ENCODE measurements at regions not wholly inside any gene's neighbourhood (a gene's known extent, or its start where the extent isn't known, plus 50 kb on each side); places are given as distances from the start of the nearest gene placed in this dataset.

DNA sequence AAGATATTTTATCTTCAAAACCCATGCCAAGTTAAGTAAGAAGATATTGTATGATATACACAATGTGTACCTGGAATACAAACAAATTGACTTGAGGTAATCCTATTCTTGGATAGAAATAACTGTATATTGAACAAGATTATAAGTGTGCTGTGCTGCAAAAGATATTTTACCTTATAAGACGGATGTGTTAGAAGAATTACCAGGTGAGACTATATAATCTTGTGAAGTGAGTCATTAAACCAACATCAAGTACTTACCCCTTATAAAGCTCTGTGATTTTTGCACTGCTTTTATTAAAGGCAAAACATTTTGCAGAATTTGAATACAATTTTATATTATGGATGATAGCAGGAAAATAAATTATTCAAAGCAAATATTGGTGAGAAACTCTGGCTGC lies 570.0 kb downstream of the MMUT start:
- DNase-seq: no peak

DNA sequence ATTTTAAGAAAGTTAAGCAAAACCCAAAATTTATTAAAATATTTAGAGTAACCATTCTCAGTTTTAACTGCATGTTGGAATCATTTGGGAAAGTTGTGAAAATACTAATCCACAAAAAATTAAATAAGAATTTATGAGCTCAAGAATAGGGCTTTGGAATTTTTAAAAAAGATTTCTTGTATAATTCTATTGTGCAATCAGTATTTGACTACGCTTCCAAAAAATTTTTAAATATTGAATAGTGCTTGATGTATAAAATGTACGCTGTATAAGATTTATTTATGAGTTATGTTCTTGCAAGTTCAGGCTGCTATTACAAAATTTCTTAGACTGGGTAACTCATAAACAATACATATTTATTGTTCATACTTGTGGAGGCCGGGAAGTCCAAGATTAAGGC lies 571.7 kb downstream of the MMUT start:
- no peak for DNase-seq

DNA sequence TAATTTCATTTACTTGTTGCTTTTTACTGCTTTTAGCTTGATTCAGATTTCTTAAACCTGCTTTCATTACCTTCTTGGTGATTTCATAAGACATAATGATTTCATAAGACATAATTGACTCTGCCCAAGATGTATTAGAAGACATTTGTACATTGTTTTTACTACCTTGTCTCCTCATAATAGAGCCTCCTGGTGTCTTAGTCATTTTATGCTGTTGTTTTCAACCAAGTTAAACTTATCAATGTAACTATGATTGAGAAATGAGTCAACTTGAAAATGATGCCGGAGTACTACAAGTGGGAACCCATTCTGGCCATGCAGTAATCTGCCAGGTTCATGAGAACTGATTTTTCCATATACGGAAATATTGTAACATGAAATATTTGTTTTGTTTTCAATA lies 573.6 kb downstream of the MMUT start:
- DNase-seq: no peak

DNA sequence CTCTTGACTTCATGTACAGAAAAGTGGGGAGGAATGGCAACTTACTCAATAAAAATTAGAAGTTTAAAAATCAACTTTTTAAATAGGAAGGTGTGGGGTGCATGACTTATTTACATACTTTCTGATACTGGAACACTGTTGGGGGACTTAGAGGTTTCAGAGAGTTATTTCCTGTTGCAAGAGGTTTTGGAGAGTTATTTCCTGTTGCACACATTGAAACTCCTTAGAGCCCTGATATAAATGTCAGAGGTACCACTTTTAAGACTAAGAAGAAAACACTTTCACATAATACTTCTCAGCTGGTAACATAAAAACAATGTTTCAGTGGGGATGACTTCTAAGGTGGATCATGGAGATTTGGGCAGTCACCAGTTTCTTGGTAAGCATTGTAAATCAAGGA lies 579.9 kb downstream of the MMUT start:
- no peak for DNase-seq

DNA sequence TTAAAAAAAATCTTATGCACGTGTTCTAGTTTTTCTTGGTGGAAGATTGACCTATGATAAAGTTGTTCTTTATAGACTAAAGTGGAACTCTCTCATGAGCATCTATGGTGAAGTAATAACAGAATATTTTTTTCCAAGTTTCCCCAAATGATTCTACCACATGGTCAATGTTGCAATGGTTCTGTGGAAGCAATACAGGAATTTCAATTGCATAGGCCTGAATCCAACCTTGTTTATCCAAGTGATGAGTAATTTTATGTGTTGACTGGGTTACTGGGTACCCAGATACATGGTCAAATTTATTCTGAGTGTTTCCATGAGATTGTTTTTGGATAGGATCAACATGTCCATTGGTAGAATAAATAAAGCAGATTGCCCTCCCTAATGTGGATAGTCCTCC lies 581.5 kb downstream of the MMUT start:
- no peak for DNase-seq

DNA sequence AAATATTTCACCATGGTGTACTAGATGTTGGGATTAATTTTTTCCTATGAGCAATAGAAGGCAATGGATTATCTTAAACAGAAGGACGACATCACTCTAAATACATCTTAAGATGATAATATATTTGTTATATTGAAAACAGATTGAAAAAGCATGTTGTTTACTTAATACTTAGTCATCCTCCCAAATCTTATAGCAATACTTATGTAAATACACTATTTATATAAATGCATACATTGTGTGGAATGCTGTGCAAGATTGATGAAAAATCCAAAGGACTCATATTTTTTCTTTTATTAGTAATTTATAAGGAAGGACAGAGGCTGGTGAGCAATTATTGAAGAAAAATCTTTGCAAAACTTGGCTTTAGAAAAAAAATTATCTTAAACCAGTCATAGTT lies 593.5 kb downstream of the MMUT start:
- no peak for DNase-seq

DNA sequence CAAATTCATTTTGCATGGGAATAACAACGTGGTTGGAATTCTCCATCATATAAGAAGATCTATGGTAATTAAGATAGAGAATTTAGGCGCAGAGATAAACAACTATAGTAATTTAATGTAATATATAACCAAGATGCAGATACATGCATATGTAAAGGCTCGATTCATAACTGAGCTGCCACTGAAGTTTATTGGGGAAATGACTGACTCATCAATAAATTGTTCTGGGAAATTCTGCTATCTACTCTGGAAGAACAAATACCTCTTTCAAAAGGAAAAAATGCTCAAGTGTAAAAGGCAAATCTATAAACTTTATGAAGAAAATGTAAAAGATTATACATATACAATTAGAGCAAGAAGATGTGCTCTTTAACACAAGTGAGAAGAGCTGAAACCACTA lies 596.4 kb downstream of the MMUT start:
- no peak for DNase-seq

DNA sequence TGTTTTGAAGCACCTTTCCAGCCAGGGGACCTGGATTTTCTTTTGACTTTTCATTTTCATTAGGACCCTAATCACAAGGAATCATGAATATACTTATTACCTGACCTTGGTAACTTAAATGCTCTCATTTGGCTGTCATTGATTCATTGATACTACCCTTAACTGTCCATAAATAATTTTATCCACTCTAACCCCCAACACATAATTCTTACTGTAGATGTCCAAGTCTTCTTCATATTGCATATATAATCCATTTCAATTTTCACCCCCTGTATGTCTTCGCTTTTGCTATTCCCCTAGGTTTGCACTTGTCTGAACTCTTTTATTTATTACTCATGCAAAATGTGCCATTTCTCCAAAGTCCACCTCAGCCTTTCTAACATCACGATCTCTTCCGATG lies 602.9 kb downstream of the MMUT start:
- no peak for DNase-seq

DNA sequence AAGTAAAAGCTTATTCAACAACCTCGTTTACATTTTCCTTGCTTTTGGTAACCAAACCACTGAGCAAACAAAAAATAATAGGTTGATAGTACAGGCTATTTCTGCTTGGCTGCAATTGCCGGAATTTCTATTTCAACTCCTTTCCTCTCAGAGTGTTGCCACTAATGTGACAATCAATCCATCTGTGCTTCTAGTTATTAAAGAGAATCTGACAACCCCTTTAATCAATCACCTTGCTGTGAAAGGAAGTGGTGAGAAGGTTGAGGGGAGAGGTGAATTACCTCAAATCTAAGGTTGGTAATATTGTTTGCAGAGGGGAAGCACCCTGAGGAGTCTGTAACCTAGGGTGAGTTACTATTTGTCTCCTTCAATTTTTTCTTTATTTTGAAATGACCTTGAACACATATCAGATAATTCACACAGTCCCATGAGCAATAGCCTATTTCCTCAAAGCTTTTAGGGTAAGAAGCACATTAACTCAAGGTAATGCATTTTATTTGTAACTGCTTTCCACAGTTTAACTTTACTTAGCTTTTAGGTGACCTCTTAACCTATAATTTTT lies 603.4 kb downstream of the MMUT start:
- DNase-seq: no peak

DNA sequence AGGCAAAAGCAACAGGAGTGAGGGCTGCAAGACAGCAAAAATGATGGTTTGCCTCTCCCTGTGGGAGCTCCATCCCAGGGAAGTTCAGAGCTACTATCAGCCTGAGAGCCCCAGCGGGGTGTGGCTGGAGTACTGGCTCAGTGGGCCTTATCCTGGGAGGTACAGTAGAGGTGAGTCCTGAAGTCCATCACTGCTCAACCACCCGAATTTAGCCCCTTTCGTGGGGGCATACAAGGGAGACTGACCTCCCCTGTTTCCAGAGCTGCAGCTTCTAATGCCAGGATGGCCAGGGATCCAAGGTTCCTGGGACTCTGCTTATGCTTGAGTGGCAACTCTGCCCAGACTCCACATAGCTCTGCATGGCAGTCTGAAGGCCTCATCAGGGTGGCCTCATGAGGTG lies 617.8 kb downstream of the MMUT start:
- no peak for DNase-seq

DNA sequence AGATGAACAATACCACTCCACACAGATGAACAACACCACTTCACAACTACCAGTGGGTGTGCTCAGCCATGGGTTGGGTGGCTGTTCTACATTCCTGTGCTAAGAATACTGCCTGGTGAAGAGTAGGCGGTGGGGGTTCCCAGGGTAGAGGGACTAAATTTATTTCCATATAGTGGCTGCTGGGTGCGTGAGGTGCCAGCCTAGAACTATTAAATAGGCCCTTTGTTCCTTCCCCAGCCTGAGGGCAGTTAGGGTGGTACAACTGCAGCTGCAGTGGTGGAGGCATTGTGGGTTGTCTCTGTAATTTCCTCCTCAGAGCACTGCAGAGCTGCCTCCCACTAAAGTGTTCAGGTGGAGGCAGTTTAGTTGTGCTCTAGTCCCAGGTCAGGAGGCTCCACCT lies 618.4 kb downstream of the MMUT start:
- no peak for DNase-seq

DNA sequence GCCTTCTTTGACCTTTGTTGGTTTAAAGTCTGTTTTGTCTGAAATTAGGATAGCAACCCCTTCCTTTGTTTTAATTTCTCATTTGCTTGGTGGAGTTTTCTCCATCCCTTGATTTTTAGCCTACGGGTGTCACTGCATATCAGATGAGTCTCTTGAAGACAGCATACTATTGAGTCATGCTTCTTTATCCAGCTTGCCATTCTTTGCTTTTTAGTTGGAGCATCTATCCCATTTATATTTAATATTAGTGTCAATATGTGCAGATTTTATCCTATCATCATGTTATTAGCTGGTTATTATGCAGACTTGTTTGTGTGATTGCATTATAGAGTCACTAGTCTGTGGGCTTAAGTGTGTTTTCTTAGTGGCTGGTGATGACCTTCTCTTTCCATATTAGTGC lies 622.2 kb downstream of the MMUT start:
- DNase-seq: no peak

DNA sequence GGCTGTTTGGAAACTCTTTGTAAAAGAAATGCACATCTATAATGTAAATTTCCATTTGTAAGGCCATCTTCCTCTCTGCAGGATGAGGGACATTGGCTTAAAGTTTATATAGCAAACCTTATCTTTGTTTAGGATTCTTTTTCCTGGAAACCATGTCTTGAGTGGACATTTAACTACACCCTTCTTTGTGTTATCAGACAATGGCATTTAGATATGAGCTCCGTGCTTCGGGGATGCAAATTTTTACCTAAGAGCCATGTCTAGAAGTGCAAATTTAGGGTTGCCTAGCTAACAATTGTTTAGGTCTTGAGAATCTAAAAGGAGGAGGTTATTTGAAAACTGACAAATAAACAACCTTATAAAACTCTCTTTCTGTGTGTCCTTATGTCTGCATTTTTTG lies 623.8 kb downstream of the MMUT start:
- DNase-seq: no peak

DNA sequence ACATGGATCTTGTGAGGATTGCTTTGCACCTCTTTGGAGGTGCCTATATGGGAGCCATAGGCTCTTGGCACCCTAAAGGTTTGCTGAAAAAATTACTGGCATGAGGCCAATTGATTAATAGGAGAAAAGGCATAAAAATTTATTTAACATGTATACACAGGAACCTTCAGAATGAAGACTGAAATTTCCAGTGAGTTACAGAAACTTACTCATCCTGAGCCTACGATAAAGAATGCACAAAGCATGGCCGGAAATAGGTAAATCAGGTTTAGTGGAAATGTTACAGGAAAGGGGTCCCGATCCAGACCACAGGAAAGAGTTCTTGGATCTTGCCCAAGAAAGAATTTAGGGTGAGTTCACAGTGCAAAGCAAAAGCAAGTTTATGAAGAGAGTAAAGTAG lies 625.3 kb downstream of the MMUT start:
- DNase-seq: no peak

DNA sequence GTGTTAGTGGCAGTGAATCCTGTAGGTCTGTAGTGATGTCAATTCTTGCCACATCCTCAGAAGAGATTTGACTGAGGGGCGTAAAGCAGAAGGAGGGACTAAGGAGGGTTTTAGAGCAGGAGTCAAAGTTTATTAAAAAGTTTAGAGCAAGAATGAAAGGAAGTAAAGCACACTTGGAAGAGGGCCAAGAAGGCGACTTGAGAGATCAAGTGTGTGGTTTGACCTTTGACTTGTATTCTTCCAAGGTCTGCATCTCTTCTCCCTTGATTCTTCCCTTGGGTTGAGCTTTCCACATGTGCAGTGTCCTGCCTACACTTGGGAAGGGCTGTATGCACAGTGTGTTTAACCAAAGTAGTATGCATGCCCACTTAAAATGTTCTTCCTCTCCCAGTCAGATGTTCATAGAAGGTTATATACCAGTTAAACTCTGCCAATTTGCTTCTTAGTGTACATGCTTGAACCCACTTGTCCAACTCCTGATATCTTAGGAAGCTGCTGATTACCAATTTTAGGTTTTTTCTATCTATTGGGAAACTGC lies 627.6 kb downstream of the MMUT start:
- peak in 1 of 4 experiments; percentile 3 for DNase-seq

DNA sequence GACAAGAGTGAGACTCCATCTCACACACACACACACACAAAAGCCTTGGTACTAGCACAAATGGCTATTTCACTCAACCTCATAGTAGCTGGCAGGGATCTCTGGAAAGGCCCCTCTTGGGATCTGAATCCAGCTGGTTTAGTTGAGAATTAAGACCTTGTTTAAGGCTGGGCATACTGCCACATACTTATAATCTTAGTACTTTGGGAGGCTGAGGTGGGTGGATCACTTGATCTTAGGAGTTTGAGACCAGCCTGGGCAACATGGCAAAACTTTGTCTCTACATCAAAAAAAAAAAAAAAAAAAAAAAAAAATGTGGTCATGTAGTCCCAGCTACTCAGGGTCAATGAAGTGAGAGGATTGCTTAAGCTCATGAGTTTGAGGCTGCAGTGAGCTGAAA lies 628.3 kb downstream of the MMUT start:
- DNase-seq: no peak

DNA sequence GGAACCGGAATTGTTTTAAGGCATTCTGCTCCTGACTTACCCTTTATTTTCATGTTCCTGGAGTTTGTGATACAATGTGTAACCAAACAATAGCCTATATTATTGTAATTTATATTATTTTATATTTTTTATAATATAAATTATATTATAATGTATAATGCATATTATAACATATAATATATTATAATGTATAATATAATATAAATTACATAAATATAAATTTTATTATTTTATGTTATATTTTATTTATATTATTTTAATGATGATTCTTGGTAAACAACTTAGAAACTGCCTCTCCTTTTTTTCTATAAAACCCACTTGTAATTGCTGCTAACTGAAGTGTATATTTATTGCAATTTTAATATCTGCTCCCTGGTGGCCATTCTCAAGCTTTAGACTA lies 629.1 kb downstream of the MMUT start:
- DNase-seq: no peak

DNA sequence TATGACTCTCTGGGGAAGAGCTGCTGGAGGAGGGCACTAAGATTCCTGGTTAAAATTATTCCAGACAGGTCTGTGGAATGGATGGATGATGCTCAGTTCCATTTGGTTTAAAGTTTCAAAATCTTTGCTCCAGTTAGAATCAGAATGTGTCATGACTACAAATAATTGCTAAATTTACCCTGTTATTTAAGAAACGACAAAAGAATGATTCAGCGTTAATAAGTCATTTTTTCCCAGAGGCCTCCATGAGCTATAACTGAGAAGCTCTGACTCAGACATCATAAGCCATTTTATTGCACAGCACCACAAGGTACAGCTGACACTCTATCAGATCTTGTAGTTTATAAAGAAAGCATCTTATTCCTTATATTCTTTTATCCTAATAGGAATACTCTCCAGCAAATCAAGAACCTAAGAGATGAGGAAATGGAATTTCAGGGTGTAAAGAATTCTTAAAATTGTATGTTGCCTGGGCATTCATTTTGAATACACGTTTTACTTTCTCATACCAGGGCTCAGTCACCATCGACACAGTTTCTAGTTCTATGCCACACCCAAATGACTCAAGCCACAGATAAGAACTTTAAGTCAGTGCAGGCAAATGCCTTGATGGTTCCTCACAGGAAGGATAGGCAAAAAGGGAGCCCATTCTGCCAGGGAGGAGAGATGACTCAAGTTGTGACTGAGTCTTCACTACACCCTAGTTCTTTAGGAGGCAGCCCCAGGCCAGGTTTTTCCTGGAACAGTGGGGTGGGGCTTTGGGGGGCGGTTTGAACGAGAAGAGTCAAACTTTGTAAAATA lies 636.0 kb downstream of the MMUT start:
- DNase-seq: no peak

DNA sequence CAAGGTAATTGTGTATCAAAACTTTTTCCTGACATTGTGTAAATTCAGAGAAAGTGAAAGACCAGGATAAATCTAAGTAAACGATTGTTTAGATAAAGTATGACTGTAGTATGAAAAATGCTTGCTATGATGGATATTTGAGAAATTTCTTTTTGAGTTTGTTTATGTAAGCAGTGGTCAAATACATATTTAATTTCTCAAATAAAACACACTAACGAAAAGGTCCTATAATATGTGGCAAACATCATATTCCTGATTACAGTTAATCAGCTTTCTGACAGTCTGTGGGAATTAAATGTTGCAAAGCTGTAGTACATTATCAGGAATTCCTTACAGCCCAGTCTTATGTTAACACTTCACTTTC lies 636.9 kb downstream of the MMUT start:
- no peak for DNase-seq

DNA sequence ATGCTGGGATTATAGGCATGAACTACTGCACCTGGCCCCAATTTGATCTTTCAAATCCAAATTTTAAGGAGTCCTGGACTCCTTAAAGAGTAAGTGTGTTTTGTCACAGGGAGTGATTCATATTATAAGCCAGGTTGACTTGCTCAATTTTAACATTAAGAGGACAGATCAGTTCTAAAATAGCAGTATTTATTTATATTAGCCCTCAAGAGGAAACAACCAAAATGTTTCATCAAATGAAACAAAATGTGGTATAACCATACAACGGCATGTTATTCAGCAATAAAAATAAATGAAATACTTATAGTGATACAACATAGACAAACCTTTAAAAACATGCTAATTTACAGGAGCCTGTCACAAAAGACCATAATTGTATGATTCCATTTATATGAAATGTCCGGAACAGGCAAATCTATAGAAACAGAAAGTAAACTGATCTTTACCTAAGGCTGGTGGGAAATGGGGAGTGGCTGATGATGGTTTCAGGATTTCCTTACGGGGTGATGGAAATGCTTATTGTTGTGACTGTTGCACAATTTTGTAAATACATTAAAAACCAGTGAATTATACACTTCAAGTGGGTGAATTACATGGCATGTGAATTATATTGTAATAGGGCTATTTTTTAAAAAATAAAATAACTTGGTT lies 637.4 kb downstream of the MMUT start:
- no peak for DNase-seq

DNA sequence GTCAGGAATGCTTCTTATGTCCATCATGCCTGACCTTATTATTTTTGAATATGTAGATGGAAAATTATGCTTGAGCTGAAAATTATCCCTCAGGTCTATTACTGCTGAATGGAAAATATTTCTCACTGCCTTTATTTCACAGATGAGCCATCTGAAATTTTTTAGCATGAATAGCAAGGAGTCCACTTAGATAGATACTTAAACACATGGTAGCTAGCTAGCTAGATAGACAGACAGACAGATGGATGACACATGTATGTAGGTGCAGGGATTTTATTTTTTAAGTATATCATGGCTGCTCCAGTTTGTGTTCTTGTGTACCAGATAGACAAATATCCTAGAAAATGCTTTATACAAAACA lies 645.0 kb downstream of the MMUT start:
- DNase-seq: no peak

DNA sequence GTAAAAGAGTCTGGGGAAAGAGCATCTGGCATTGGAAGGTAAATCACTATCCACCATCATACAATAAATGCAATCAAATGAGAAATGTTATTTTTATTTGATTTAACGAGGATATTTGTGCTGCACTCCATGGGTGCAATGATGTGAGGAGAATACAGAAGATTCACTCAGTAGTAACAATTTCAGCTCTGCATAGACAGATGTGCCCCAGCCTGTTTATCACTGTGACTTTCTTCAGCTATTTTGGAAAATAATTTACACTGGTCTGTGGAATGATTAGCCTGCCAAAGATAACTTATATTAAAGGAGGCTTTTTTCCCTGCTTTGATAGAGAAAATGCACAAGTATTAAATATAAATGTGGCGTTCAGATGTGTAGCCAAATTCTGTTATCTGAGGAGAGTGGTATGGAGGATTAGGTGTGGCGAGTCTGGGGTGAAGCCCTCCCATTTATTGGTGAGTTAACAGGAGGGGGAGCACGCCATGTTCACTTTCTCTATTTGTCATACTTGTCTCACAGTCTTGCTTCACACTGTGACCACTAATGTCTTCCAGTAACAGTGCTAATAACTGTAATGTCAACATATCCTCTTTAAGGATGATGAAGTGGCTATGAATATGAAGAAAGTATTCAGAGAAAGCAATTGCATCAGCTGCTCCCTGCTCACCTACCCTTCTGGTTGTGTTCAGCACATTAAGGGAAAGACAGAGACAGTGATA lies 645.6 kb downstream of the MMUT start:
- no peak for DNase-seq

DNA sequence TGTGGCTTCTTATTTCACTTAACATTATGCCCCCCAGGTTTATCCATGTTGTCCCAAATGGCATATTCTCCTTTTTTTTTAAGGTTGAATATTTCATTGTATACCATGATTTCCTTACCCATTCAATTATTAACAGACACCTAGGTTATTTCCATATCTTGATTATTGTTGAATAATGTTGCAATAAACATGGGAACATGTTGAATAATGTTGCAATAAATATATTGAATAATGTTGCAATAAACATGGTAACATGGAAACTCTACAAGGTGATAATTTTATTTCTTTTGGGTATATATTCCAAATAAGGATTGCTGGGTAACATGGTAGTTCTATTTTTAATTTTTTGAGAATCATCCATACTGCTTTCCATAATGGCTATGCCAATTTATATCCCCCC lies 648.1 kb downstream of the MMUT start:
- no peak for DNase-seq

DNA sequence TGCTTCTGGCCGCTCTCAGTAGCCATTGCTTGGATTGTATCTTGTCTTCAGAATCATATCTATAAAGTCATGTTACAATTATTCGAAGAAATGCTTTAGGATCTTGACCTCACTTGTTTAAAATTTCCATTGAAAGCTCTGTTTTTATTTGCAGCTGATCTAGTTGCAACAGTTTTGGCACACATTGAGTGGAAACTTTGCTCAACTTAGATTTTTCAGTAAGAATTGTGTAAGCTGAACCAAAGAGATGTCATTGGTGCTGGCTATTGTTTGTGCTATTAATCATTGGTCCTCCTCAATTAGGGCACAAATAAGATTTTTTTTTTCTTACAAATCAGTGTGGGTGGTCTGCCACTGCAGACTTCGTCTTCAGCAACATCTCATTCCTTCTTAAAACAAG lies 649.2 kb downstream of the MMUT start:
- DNase-seq: no peak

Measured in suppressor macrophage (primary cell).